ENCODE measurements at regions not wholly inside any gene's neighbourhood (a gene's known extent, or its start where the extent isn't known, plus 50 kb on each side); places are given as distances from the start of the nearest gene placed in this dataset.

- TF ChIP-seq EZH2 (IDR thresholded peaks at IDR 0.05), result no peak
- no peak for TF ChIP-seq POLR2AphosphoS5 (IDR thresholded peaks at IDR 0.05; ENCODE audit: borderline replicate concordance, low read depth, low read length)
Observed at GRCh38 chr3:36114353-36114752, 266.0 kb upstream of the STAC start.
